Neural cell (in vitro differentiated cells): ENCODE measurements at regions not wholly inside any gene's neighbourhood (a gene's known extent, or its start where the extent isn't known, plus 50 kb on each side); places are given as distances from the start of the nearest gene placed in this dataset.

Experiments used
- CTCF ChIP-seq: fragments of 450-650 bp; IDR thresholded peaks from 2 replicates; pipeline ENCODE4 v1.5.1; 2014; ENCODE audit warnings: antibody characterized with exemption, mild to moderate bottlenecking, moderate library complexity; ENCODE audit not compliant: poor library complexity, severe bottlenecking
- EZH2 ChIP-seq: fragments of 200-600, 300-800 bp; shearing (Covaris generic), sonication (generic); IDR thresholded peaks from 2 replicates; pipeline ENCODE4 v1.6.1; 2014; ENCODE audit warnings: antibody characterized with exemption, low read length, borderline replicate concordance, mild to moderate bottlenecking; ENCODE audit not compliant: insufficient read depth, poor library complexity, severe bottlenecking
- MXI1 ChIP-seq: fragments of 450-650 bp; conservative IDR thresholded peaks from 2 replicates; pipeline ENCODE4 v1.6.1; 2014; ENCODE audit warnings: antibody characterized with exemption, mild to moderate bottlenecking; ENCODE audit not compliant: poor library complexity, severe bottlenecking
- POLR2AphosphoS5 ChIP-seq: IDR thresholded peaks from 2 replicates; pipeline ENCODE4 v1.6.1; 2012
- REST ChIP-seq: IDR thresholded peaks from 2 replicates; pipeline ENCODE4 v1.6.1; 2012; ENCODE audit warnings: borderline replicate concordance

- TF ChIP-seq CTCF = no peak
- no peak for TF ChIP-seq EZH2
- TF ChIP-seq MXI1 = no peak
- no peak for TF ChIP-seq POLR2AphosphoS5
- no peak for TF ChIP-seq REST
Observed at GRCh38 chr1:34656731-34657130, 98.1 kb upstream of the GJB5 start.
